CD1c-positive myeloid dendritic cell (primary cell): ENCODE measurements at regions not wholly inside any gene's neighbourhood (a gene's known extent, or its start where the extent isn't known, plus 50 kb on each side); places are given as distances from the start of the nearest gene placed in this dataset.
"Not testable (repeated sequence)": the region's sequence is repeated elsewhere in the genome, so short reads cannot be mapped to it uniquely, and the experiment has no call there.

Experiments used
- DNase-seq: peaks from one replicate; pipeline ENCODE4 v3.0.0-alpha.2; 2016; ENCODE audit errors: extremely low spot score

DNA sequence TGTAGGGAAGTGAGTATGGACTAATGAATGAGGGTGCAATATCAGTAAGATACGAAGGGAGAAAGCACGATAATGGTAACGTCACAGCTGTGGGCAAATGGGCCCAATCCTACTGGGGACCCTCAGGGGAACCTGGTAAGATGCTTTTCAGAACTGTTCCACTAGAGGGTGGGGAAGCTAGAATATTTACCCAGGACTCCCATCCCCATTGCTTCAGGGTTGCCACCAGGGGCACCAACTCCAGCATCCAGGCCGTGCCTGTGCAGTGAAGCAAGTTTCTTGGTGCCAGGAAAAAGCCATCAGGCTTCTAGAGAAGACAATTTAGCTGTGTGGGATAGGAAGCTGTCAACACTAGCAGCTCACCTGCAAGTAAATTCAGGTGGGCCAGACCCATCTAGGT lies 409.3 kb downstream of the AGTPBP1 start:
- DNase-seq, result no peak

DNA sequence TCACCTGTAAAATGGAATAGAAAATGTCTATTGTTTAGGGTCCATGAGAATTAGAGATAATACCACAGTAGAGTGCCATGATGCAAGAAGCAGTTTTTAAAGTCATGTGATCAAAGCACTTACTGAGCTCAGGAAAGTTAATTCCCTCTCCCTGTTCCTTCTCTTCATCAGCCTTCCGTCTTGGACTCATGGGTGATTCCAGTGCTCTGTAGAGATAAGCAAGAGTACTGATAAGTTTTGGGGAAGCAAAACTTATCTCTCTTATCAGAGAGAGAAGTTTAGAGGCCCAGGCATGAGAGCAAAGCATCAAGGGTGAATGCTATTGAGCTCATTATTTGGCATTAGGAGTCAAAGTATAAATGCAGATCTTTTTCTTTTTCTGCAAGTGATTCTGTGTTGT lies 410.1 kb downstream of the AGTPBP1 start:
- DNase-seq, result no peak

DNA sequence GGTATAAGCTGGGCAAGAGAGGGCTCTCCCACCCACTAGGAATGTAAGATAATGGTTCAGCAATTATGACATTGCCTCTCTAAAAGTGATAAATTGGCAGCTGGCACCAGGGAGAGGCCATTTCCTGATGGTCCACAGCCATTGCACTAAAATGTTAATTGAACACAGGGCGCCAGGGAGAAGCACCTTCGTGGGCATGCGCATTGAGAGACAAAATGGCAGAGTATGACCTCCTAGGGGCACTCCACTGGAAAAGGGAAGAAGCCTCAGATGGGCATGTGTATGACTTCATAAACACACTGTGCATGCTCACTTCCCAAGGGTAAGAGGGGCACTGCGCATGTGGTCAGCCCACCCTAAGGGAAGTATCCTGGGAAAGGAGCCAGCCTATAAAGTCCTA lies 419.2 kb downstream of the AGTPBP1 start:
- no peak for DNase-seq

DNA sequence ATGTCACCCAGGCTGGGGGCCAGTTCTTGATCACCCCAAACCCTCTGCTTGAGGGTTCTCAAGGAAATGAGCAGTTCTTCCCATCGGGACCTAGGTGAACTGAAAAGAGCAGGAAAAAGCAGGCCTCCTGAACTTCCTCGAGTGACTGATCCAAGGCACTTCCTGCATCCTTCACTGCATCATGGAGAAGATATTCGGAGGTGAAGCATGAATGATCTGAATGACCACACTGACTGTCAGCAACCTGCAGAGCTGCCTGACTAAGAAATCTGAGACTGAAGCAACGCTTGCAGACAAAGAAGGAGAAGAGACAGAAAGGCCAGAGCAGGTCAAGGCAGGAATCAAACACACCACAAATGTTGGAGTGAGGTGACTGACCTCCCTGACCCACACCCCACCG lies 420.2 kb downstream of the AGTPBP1 start:
- no peak for DNase-seq

DNA sequence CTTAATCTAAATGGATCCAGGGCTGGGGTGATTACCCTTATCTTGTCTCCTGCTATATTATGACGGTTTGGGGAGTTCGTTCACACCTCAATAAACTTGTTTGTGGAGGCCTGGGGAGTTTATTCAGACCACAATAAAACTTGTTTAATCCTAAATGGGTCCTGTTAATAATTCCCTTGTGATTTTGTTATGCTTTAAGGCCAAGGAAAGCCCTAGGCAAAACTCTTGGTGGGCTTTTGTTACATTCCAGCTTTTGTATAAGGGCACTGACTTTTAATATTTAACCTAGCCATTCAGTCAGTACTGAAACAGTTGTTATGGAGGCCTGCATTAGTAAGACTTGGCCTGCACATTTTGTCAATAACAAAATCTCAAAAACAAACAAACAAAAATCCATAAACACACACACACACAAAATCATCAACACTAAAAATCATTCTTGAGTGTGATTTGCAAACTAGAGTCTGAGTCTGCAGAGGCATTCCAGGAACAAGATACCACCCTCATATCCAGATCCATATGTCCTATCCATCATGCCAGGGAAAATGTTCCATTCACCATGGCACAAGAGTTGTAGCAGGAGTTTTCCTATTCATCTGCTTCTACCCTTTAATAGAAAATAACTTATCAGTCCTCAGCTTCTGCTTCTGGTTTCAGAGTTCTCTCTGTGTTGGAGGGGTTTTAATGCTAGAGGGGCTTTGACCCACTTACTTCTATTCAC lies 421.7 kb downstream of the AGTPBP1 start:
- DNase-seq, result no peak

DNA sequence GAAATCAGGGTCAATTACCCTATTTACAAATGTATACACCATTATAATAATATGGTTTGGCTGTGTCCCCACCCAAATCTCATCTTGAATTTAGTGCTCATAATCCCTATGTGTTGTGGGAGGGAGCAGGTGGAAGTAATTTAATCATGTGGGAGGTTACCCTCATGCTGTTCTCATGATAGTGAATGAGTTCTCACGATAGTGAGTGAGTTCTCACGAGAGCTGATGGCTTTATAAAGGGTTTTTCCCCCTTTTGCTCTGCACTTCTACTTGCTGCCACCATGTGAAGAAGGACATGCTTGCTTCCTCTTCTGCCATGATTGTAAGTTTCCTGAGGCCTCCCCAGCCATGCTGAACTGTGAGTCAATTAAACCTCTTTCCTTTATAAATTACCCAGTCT lies 426.2 kb downstream of the AGTPBP1 start:
- not testable (repeated sequence) for DNase-seq

DNA sequence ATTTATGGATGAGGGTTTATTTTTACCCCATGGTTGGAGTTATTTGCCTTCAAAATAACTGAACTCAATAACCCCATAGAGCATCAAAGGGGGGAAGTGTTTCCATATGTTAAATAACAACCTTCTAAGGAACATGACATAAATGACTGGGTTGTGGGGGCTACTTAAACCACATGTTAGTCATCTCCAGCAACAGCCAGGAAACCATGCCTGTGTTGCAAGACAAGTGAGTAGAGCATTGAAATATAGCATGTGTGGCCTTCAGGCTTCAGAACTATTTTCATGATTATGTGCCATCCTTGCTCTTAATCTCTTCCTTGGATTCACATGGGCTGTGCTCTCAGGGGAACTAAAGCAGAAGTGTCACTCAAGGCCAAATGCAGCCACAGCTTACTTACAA lies 431.2 kb downstream of the AGTPBP1 start:
- DNase-seq, result no peak

DNA sequence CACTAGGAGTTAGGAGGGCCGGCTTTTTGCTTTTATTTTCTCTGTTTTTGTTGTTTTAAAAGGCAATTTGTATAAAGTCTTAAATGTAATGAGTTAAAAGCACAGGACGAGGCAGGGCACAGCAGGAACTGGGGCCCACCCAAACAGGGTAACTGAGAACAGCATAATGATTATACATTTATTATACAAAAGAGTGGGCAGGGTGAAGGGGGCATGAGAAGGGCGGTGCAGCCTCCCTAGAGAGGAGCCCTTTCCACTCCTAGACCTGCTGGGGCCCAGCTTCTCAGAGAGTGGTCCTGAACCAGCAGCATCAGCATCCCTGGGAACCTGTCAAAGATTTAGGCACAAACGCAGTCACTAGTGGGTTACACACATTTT lies 438.0 kb downstream of the AGTPBP1 start:
- no peak for DNase-seq

DNA sequence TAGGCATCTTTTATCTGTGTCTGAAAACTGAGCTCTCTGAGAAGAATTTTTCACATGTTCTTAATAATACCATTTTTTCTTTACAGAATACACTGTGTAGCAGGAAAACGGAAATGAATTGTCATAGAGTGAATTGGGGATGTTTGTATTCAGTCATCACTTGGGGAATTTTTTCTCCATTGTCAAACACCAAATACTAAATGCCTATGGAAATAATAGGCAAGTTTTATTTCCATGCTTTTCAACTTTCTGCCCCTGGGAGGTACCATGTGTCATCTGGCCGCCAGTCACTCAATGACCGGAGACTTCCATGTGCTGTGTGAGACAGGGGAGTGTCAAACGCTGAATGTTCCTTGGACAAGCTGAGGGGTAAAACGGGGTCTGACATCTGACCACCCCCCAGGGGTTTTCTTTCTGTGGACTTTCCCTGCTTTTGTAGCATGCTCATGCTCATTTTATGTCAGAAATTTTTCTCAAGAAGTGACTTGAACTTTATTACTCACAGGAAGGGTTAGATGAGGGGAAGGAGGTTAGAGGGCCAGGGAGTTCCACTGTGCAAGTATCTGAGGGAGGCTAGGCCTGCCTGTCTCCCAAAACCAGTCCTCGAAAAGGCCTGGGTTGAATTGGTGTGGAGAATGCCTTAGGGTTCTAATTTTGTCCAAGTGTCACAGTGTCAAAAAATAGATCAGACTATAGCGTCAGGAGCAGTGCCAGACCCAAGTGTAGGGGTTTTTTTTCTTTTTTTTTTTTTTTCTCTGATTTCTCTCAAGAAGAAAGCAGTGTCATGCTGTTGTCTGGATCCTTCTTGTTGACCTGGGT lies 438.6 kb downstream of the AGTPBP1 start:
- no peak for DNase-seq

DNA sequence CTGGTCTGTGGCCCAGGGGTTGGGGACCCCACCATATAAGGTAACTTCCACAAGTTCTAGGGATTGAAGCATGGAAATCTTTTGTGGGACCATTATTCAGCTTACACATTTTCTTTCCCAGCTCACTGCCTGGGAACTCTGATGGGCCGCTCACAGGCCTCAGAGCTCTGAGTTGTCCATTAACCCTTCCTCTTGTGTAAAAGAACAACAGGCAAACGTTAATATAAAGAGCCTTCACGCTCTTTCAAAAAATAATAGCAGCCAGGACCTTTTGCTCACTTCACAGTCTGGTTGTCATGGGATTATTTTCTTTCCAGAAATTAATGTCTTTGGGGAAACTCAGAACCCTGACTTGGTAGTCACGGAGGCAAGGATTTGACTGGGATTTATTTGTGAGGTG lies 443.3 kb downstream of the AGTPBP1 start:
- DNase-seq, result no peak

DNA sequence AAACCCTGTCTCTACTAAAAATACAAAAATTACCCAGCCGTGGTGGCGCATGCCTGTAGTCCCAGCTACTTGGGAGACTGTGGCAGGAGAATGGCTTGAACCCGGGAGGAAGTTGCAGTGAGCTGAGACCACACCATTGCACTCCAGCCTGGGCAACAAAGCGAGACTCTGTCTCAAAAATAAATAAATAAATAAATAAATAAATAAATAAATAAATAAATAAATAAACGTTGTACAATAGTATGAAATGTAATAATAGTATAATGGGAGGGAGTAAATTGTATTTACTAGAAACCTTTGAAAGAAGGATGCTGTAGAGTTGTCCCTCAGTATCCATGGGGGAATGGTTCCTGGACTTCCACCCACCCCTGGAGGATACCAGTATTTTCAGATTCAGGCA lies 446.5 kb downstream of the AGTPBP1 start:
- not testable (repeated sequence) for DNase-seq

DNA sequence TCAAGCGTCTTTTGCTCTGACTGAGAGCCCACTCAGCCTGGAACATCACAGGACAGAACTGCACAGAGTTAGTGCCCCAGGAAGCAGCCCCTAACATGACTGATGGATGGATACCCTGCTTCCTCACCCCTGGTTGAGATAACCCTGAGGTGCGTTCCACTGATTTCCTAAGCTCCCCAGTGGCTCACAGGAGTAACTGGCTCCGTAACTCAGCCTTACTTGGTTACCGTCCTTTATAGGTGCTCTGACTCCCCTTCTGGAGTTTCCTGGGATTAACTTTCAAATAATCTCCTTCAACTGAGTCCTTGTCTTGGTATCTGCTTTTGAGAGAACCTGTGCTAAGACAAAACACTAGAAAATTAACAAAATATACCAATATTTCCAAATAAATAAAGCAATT lies 449.5 kb downstream of the AGTPBP1 start:
- no peak for DNase-seq

DNA sequence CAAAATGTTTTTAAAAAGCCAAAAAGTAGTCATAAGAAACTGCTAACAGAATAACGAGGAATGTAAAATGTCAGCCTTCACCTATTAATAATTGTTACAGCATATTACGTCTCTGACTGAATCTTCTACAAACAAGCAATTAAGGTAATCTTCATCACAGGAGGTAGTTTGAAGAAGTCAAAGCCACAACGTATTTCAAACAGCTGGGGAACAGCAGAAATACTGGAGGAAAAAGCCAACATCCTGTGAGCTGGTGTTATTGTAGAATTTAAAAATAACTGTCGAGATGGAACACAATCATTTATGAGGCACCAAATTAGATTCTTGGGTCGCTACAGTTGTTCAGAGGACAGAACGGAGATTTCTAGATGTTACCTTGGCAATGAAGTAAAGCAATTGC lies 450.5 kb downstream of the AGTPBP1 start:
- DNase-seq, result no peak

DNA sequence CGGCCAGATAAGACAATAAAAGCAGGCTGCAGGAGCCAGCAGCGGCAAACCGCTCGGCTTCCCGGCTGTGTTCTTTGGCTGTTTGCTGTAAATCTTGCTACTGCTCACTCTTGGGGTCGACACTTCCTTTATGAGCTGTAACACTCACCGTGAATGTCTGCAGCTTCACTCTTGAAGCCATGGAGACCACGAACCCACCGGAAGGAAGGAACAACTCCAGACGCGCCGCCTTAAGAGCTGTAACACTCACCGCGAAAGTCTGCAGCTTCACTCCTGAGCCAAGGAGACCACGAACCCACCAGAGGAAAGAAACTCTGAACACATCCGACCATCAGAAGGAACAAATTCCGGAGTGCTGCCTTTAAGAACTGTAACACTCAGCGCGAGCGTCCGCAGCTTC lies 451.7 kb downstream of the AGTPBP1 start:
- no peak for DNase-seq

DNA sequence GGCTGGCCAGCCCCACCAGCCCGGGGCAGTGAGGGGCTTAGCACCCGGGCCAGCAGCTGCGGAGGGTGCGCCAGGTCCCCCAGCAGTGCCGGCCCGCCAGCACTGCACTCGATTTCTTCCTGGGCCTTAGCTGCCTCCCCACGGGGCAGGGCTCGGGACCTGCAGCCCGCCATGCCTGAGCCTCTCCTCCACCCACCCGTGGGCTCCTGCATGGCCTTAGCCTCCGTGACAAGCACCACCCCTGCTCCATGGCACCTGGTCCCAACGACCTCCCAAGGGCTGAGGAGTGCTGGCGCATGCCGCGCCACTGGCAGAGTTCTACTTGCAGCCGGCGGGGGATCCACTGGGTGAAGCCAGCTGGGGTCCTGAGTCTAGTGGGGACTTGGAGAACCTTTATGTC lies 452.6 kb downstream of the AGTPBP1 start:
- no peak for DNase-seq

DNA sequence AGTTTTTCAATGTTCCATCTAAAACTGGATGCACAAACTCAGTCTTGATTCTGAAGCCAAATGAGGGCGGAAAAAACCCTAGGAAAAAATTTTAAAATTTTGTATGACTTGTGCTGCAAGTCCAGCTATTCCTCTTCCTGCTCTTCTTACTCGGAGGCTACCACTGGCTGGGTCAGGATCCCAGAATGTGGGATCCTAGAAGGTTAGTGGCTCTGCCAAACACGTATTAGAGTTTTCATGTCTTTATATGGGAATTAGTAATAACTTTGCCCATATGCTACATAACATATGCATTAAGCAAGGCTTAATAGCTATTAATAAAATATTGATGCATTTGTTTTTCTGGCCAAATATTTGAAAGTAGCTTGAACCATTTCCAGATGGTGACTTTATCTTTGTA lies 458.3 kb downstream of the AGTPBP1 start:
- no peak for DNase-seq

DNA sequence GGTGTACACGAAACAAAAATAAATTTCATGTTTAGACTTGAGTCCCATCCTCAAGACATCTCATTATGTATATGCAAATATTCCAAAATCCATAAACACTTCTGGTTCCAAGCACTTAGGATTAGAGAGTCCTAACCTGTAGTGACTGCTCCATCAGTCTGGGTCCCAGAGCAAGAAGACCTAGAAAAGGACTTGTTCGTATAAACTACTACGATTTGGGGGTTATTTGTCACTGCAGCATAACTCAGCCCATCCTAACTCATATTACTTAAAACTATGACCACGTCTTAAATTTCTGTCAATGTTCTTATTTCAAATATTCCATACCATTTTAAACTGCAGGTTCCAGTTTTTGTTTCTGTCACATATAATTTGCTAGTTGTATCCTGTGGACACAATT lies 463.0 kb downstream of the AGTPBP1 start:
- DNase-seq, result no peak

DNA sequence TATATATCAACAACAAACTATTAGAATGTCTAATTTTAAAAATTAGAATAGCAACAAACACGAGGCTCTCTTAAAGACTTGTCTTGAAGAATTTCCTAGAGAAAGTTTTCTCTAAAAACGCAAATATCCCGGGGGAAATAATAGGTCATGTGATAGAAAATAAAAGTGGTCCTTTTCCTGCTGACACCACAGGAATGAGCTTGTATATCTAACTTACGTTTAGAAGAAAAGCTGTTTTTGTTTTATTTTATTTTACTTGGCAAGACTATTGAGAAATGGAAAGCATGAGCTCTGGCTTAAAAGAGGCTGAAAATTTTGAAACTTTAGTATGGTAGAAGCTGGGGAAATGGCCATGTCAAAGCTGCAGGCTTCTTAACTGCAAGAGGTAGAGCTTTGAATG lies 465.0 kb downstream of the AGTPBP1 start:
- no peak for DNase-seq

DNA sequence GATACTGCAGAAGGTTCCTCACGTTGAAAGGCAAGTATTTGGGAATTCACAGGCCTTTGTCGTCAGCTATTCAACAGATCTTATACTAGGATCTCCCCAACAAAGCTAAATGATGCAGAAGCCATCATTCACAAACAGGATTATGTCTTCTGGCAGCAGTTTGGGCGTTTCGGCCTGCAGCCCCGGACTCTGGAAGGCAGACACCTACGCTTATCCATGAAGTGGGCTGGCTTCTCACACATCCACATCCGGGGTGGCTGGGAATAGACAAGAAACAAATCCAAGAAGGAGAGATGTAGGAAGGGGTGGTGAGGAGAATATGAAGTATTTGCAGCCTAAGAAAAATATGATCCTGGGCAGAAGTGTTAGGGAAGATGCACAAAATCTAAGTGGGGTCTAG lies 471.9 kb downstream of the AGTPBP1 start:
- no peak for DNase-seq

DNA sequence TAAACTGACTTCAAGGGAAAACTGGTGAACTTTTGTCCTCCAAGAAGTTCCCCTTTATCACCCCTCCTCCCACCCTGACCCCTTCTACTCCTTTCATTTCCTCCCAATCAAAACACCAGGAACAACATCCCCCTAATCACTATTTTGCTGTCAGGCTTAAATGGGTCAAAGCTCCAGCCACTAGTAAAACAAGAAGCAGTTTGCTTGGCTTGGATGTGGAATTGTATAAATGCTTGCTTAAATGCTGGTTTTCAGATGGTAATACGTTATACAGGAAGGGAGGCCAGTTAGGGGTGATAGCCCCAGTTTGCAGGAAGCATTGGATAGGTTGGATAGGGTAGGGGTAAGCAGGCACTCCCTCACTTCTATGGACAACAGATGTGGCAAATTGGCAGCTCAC lies 473.6 kb downstream of the AGTPBP1 start:
- DNase-seq, result no peak

DNA sequence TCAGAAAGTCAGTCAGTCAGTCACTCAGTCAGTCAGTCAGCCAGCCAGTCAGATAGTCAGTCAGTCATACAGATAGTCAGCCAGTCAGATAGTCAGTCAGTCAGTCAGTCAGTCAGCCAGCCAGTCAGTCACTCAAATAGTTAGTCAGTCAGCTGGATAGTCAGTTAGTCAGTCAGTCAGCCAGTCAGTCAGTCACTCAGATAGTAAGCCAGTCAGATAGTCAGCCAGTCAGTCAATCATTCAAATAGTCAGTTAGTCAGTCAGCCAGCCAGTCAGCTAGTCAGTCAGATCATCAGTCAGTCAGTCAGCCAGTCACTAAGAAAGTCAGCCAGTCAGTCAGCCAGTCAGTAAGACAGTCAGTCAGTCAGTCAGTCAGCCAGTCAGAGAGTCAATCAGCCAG lies 477.1 kb downstream of the AGTPBP1 start:
- DNase-seq, result no peak

DNA sequence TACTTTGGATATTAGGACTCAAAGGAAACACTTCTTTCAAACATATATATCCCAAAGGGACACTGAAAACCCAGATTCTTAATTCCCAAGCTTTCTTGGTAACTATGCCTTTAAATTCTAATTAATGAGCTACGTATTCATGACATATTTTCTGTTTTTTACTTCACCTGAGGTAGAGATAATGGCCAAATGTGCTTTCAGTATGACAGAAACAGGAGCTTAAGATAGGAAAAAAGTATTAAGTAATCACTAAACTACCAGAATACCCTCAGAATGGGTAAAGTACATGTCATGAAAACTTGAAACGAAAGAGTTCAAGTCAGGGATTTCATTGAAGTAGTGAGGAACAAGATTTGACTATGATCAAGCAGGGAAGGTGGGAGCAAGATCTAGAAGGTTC lies 478.5 kb downstream of the AGTPBP1 start:
- no peak for DNase-seq

DNA sequence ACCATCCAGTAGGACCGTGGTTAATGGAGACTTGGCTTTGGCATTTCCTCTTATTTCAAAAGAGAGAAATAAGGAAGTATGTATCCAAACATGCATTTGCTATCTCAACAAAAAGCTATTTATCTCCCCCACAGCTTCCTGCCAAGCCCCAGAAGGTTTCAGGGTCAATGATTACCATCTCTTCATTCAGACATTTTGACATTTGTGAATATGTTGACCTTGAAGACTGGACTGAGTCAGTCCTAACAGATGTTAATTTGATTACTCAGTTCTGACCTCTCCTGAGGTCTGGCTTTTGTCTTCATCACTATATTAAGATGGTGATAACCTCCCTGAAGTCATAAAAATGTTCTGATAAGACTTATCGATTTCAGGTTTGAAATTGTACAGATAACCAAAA lies 479.4 kb downstream of the AGTPBP1 start:
- DNase-seq, result peak; percentile 9
